HepG2 (cell line): ENCODE measurements at regions not wholly inside any gene's neighbourhood (a gene's known extent, or its start where the extent isn't known, plus 50 kb on each side); places are given as distances from the start of the nearest gene placed in this dataset.

Experiments used
- BRCA1 ChIP-seq: sonication (generic); formaldehyde crosslinking; IDR thresholded peaks from 2 replicates; pipeline ENCODE4 v1.4.0; 2020; ENCODE audit warnings: missing genetic modification reagents
- EHMT2 ChIP-seq: fragments of 200-600 bp; sonication (generic); IDR thresholded peaks from 2 replicates; pipeline ENCODE4 v1.7.0; 2017; ENCODE audit warnings: antibody characterized with exemption, low read depth, low read length, borderline replicate concordance
- RXRA ChIP-seq: sonication (generic); formaldehyde crosslinking; IDR thresholded peaks from 2 replicates; pipeline ENCODE4 v1.5.1; 2020; ENCODE audit warnings: missing genetic modification reagents
- ZFP36 ChIP-seq: fragments of 150-350 bp; IDR thresholded peaks from 2 replicates; pipeline ENCODE4 v1.6.1; 2018; ENCODE audit warnings: borderline replicate concordance, low read length, low read depth; ENCODE audit not compliant: partially characterized antibody
- ZNF124 ChIP-seq: sonication (generic); formaldehyde crosslinking; IDR thresholded peaks from 2 replicates; pipeline ENCODE4 v1.4.0; 2020; ENCODE audit warnings: missing genetic modification reagents
- ZNF572 ChIP-seq: sonication (generic); formaldehyde crosslinking; IDR thresholded peaks from 2 replicates; pipeline ENCODE4 v1.5.1; 2020; ENCODE audit warnings: mild to moderate bottlenecking, missing genetic modification reagents
- TF ChIP-seq, protein P1 (sequence below): sonication (generic); formaldehyde crosslinking; IDR thresholded peaks from 2 replicates; pipeline ENCODE4 v1.8.1; 2023; ENCODE audit warnings: mild to moderate bottlenecking, missing genetic modification reagents
- TF ChIP-seq, protein P2 (sequence below): sonication (generic); formaldehyde crosslinking; IDR thresholded peaks from 2 replicates; pipeline ENCODE4 v1.5.0; 2020; ENCODE audit warnings: mild to moderate bottlenecking, missing genetic modification reagents, moderate library complexity
- TF ChIP-seq, protein P3 (sequence below): sonication (generic); formaldehyde crosslinking; IDR thresholded peaks from 2 replicates; pipeline ENCODE4 v1.8.1; 2022; ENCODE audit warnings: mild to moderate bottlenecking, missing genetic modification reagents

DNA sequence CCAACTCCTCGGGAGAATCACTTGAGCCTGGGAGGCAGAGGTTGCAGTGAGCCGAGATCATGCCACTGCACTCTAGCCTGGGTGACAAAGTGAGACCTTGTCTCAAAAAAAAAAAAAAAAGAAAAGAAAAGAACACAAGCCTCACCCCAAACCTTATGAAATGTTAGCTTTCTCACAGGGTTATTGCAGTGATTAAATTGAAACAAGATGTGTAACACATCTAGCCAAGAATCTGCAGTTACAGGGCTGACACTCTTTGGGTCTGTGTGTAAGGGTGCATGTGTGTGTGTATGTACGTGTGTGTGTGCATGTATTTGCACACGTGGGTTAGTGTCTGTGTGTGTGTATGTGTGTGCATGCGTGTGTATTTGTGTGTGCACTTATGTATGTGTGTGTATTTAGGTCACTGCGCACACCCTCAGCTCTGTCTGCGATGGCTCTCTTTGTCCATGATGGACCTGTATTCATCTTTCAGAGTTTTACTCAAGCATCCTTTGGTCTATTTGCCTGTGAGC is 336.3 kb downstream of the UQCRFS1 start:
- no peak for TF ChIP-seq RXRA (CRISPR knock-in tag)
- no peak for TF ChIP-seq ZNF124 (CRISPR knock-in tag)
- TF ChIP-seq, protein P1, sequence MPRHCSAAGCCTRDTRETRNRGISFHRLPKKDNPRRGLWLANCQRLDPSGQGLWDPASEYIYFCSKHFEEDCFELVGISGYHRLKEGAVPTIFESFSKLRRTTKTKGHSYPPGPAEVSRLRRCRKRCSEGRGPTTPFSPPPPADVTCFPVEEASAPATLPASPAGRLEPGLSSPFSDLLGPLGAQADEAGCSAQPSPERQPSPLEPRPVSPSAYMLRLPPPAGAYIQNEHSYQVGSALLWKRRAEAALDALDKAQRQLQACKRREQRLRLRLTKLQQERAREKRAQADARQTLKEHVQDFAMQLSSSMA: no peak
- TF ChIP-seq ZFP36: no peak
- TF ChIP-seq EHMT2: no peak
- no peak for TF ChIP-seq BRCA1 (CRISPR knock-in tag)
- TF ChIP-seq, protein P2, sequence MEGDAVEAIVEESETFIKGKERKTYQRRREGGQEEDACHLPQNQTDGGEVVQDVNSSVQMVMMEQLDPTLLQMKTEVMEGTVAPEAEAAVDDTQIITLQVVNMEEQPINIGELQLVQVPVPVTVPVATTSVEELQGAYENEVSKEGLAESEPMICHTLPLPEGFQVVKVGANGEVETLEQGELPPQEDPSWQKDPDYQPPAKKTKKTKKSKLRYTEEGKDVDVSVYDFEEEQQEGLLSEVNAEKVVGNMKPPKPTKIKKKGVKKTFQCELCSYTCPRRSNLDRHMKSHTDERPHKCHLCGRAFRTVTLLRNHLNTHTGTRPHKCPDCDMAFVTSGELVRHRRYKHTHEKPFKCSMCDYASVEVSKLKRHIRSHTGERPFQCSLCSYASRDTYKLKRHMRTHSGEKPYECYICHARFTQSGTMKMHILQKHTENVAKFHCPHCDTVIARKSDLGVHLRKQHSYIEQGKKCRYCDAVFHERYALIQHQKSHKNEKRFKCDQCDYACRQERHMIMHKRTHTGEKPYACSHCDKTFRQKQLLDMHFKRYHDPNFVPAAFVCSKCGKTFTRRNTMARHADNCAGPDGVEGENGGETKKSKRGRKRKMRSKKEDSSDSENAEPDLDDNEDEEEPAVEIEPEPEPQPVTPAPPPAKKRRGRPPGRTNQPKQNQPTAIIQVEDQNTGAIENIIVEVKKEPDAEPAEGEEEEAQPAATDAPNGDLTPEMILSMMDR (CRISPR knock-in tag): no peak
- TF ChIP-seq, protein P3, sequence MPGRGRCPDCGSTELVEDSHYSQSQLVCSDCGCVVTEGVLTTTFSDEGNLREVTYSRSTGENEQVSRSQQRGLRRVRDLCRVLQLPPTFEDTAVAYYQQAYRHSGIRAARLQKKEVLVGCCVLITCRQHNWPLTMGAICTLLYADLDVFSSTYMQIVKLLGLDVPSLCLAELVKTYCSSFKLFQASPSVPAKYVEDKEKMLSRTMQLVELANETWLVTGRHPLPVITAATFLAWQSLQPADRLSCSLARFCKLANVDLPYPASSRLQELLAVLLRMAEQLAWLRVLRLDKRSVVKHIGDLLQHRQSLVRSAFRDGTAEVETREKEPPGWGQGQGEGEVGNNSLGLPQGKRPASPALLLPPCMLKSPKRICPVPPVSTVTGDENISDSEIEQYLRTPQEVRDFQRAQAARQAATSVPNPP: no peak
- TF ChIP-seq ZNF572: no peak
